ENCODE measurements at regions not wholly inside any gene's neighbourhood (a gene's known extent, or its start where the extent isn't known, plus 50 kb on each side); places are given as distances from the start of the nearest gene placed in this dataset.

DNA sequence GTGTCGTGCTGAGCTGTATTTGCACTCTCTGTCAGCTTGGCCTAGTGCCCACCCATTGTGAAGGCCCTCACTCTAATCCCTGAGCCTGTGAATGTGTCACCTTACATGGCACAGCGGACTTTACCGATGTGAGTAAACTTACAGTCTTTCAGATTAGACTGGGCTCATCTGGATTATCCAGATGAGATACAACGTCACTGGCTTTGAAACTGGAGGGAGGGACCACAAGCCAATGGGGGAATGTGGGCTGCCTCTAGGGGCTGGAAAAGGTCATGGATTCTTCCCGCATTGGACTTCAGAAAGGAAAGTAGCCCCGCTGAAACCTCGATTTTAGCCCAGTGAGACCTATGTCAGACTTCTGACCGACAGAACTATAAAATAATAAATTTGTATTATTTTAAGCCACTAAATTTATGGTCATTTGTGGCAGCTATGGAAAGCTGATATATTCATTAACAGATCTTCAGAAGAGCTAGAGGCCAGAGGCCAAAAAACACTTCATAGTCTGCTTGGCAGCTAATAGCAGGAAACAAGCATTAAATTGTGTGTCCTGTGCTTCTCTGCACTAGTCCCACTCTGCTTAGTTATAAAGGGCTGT, 139.0 kb upstream of the GAS1 start:
- no peak for DNase-seq

DNA sequence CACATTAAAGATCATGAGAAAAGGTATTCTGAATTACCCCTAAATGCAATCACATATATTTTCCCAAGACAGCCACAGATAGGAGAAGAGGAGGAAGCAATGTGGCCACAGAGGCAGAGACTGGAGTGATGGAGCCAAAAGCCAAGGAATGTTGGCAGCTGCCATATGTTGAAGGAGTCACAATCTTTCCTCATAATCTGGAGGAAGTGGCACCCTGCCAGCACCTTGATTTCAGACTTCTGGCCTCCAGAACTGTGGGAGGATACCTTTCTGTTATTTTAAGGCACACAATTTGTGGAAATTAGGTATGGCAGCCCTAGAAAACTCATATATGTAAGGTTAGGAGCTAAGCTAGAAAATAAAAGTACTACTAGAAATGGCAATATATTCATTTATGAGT, 139.9 kb upstream of the GAS1 start:
- no peak for DNase-seq

GRCh38 chr9:87088192-87088591, 140.9 kb upstream of the GAS1 start:
- no peak for DNase-seq

- no peak for DNase-seq
These were observed 141.5 kb upstream of the GAS1 start for GRCh38 chr9:87088621-87089365.

DNA sequence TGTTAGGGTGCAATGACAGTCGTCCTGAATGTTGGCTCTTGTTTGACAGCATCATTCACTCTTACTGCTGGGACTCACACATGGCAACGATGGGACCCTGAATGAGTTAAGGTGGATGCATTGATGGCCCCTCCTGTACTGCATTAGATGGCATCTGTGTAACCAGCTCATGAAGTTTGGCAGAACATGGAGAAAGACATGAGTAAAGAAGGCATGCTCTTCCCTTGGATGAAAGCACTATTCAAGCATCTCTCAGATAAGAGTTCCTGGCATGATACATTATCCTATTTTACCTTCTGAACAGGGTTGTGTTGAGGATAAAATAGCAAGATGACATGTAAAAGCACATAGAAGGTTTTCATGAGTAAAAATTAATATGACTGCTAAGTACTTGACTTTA, 142.2 kb upstream of the GAS1 start:
- no peak for DNase-seq

DNA sequence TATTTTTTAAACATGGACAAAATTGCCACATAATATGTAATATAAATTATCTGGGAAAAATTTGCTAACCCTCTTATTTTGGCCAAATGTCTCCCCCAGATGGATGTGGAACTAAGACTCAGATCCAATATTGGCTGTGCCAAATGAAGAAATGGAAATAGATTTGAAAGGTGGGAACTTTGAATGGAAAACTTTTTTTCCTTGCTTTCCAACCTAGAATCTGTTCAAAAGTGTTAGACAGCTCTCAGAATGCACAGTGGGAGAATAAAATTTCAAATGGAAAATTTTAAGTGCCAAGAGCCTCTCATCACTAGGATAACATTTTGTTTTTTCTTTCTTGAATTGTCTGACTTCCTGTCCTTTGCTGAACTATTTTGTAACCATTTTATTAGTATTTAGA, 142.6 kb upstream of the GAS1 start:
- DNase-seq = no peak

DNA sequence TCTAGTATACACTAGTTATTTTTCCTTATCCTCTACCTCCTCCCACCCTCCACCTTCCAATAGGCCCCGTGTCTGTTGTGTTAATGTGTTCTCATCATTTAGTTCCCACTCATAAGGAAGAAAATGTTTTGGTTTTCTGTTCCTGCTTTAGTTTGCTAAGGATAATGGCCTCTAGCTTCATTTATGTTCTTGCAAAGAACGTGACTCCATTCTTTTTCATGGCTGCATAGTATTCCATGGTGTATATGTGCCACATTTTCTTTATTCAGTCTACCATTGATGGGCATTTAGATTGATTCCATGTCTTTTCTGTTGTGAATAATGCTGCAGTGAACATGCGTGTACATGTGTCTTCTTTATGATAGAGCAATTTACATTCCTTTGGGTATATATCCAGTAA, 146.5 kb upstream of the GAS1 start:
- DNase-seq = no peak

GRCh38 chr9:87095951-87096350, 148.6 kb upstream of the GAS1 start:
- no peak for DNase-seq

- no peak for DNase-seq
These were observed 149.2 kb upstream of the GAS1 start for GRCh38 chr9:87096506-87096905.

GRCh38 chr9:87097238-87097637, 149.9 kb upstream of the GAS1 start:
- DNase-seq = no peak

- DNase-seq = no peak
These were observed 152.1 kb upstream of the GAS1 start for GRCh38 chr9:87099407-87099806.

DNA sequence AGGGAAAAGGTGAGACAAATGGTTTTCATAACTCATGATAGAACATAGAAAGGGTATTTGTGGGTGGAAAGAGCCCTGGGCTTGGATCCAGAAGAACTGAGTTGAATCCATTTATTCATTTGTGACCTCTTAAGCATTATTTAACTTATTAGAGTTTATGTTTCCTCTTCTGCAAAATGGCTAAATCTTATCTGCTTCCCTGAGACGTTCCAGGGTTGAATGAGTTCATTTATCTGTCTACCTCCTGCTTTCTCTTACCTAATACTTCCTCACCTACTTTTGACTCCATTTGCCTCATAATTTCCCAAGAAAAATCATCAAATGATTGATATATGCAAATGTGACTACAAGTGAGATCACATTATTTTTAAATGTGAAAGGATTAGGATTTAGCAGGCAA, 152.7 kb upstream of the GAS1 start:
- DNase-seq = no peak

DNA sequence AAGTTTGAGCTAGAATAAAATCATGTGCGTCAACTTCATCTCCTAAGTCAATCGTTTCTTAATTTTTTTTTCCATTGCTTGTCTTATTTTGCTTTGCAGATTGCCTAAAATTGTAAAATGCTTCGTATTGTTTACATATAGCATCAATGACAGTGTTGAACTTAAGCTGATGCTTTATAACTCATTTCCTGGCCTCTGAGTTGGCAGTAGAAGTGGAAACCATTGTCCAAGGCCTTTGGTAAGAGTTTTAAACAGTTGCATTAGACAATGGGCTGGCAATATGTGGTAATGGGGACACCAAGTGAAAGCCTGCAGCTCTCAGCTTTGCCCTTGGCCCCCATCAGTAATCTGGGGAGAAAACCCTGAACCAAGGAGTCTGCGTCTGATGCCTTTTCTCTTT, 154.8 kb upstream of the GAS1 start:
- DNase-seq = no peak

- DNase-seq = no peak
These were observed 159.8 kb upstream of the GAS1 start for GRCh38 chr9:87107072-87107471.

DNA sequence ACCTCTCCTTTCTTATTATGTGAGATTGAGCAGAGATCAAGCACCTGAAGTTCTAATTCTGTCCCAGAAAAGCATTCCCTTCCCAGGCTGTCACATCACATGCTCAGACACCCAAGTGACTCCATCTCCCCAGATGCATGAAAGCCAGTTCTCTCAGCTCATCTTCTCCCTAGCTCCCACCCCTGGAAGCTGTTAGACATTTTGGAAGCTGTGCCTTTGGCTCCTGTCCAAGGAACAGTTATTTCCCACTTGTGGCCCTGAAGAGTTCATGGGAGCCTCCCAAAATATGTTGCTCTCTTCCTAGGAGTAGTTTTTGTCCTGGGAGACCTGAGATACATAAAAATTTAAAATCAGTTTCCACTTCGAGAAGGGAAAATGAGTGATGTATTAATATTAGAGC, 161.4 kb upstream of the GAS1 start:
- no peak for DNase-seq

DNA sequence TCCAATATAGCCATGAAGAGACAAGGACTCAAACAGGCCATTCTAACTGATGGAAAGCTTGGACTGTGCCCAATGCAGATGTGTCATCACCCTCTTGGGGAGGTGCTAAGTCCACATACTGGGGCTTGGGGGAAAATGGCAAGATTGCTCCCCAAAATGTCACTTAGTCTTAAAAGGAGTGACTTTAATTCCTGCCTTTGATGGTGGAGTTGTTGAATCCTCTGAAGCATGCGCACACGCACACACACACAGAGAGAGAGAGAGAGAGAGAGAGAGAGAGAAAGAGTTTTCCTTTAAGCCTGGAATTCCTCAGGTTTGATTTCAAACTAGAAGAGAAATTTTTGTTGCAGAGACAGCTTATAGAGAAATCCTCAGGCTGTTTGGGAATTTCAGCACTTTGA, 161.9 kb upstream of the GAS1 start:
- DNase-seq = no peak

DNA sequence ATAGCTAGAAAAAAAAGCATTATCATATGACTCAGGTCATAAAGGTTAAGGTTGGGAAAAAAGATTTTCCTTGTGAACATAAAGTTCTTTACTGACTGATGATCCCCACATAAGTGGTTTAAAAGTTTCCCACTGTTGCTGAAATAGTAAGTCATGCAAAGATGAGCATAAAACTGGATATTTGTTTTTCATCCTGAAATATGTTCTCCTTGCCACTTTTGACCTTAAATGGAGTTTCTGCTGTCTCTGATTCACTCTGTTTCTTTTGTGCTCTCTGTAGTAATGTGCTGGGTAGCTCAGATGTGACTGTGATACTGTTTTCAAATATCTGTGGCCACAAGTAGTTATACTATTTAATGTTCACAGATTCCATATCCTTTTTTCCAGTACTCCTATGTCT, 162.5 kb upstream of the GAS1 start:
- no peak for DNase-seq

DNA sequence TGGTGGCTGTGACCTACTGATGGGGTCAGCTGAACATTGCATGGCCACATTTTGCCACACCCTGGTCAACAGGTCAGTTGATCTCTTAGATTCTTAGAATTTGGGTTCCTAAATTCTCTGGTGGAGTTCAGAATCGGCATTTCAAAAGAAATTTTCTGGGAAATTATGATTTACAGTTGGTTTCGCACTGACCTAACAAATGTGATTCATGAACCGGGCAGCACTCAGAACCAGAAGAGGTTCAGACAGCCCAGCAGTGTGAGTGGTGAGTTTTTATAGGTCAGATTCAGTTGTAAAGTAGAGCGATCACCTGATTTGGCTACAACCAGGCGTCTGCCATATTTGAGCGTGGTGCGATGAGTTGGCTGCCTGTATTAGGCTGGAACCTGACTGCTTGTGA, 163.7 kb upstream of the GAS1 start:
- no peak for DNase-seq

- DNase-seq = no peak
These were observed 165.3 kb upstream of the GAS1 start for GRCh38 chr9:87112656-87113055.

DNA sequence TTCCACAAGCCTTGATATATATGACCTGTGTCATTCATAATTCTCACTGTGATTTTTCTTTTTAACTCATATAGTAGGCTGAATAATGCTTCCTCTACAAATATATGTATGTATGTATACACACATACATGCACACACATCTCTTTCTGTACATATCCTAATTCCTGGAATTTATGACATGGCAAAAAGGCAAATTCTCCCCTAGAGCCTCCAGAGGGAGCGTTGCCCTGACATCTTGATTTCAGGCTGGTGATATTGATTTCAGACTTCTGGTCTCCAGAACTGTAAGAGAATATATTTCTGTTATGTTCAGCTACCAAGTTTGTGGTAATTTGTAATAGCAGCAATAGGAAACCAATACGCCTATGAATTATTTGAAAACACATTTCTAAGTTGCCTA, 166.6 kb upstream of the GAS1 start:
- DNase-seq = no peak

- no peak for DNase-seq
These were observed 168.5 kb upstream of the GAS1 start for GRCh38 chr9:87115785-87116184.

DNA sequence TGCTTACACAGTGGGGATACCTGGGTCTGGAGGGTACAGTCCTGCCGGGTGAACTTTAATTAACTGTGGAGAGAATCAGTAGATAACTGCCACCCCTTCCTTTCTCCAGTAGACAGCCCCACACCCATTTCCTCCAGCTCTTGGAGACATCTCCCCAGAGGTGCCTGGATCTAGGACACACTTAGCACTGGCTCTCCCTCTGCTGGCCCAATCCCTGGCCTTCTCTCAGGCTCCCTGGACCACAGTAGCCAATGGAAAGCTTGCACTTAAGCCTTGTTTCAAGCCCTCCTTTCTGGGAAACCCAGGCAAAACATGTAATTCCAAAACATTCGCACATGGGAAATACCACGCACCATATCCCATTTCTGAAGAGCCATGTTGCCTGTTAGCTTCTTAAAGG, 169.2 kb upstream of the GAS1 start:
- no peak for DNase-seq

DNA sequence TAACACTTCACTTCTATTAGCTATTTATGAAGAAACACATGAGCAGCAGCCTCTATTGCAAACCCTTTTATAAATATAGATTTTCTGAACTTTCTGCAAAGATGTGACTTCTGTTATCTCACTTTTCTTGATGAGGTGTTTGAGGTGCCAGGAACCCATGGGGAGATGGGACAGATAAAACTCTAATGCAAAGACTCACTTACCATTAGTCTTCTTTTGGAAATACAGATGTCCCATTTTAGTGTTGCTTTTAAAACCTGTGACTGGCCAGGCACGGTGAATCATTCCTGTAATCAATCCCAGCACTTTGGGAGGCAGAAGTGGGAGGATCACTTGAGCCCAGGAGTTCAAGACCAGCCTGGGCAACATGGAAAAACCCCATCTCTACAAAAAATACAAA, 171.3 kb upstream of the GAS1 start:
- DNase-seq = no peak

DNA sequence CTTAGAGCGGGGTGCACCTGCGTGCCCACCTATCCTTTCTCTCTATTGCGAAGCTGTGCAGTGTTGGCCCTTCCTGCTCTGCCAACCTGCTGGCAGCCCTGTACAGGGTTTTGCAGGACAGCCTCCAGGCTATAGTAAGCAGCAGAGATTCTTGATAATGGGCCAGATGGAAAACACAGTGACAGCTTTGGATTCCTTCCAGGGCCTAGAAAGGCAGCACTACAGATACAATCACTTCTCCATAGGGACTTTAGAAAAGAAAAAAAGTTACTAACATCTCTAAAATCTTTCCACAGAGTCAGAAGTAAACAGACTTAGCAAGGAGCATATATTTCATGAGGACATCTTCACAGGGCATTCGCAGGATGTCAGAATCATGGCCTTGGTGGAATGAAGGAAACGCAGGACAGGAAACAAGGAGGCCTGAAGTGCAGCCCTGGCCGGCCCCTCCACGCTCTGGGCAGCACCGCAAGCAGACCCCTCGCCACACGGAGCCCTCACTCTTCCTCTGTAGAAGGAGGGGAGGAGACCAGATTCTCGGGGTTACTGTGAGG, 172.1 kb upstream of the GAS1 start:
- no peak for DNase-seq

- DNase-seq = no peak
These were observed 173.3 kb upstream of the GAS1 start for GRCh38 chr9:87120610-87121009.

Data from NCI-H748 treated with DMSO at 0.1 percent for 48 hours (cell line).